NCI-H187 treated with DMSO at 0.1 percent for 48 hours (cell line): ENCODE measurements at regions not wholly inside any gene's neighbourhood (a gene's known extent, or its start where the extent isn't known, plus 50 kb on each side); places are given as distances from the start of the nearest gene placed in this dataset.

Experiments
- DNase-seq: peaks from one replicate; lab custom pipeline; 2025; lab: John Stamatoyannopoulos, UW

DNA sequence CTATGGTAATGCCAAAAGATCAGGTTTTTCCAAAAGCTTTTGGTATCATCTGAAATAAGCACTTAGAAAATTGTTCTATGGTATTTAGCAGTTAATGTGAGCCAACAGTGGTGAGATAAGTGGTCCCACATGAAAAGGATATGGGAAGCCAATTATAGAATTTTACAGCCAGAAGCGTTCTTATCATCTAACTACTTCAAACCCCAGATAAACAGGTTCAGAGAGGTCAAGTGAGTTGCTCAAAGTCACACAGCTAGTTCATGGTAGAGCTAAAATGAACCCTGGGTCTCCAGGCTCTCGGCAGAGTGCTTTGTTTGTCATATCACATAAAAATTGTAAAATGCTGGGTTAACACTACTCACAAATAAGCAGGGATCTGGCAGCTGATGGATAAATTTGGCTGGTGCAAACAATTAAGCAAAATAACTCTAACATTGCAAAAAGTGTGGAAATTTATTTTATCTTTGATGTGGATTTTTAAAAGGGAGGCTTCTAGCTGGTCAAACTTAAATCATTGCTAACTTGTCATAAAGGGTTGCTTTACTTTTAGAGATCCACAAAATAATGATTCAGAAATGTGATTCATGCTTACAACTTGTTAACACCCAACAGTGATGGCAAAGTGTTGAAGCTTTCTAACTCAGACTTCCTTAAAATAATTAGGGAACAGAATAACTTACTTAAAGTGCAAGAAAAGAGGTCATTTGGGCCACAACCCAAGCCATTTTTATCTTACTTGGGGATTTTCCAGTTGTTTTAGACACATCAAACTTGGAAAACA lies 202.8 kb upstream of the TBC1D5 start:
- no peak for DNase-seq

DNA sequence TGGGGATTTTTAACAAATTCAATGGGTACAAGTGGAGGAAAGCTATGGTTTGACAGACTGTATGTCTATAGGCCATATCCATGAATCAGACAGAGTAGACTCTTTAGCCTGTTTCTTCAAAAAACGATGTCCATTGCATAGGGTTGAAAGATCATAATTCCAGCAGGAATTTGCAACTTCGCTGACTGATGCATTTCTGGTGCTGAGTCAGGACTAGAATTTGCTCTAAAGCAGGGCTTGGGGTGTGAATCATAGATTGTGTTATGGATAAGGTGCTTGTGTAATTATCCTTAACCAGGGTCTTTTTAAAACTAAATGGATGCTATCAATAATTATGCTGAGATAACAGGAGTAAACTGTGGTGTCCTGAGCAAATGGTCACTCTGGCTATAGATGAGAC lies 200.4 kb upstream of the TBC1D5 start:
- no peak for DNase-seq

GRCh38 chr3:17941766-17942165 lies 199.3 kb upstream of the TBC1D5 start:
- no peak for DNase-seq

DNA sequence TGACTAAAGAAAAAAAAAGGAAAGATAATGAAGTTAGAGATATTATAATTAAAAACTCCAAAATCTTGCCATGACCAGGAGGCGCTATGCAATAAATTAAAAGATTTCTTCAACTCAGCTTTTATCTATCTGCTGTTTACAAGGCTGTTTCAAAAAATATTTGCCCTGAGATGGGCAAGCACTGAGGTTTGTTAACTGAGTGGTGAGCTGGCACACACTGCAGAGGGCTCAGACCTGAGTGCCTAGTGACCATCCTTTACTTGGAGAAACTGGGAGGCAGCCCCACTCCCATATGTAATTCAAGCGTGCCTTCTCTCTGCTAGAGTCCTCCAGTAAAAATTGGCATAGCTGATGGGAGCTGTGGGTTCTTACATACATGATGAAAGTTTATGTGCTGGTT lies 198.7 kb upstream of the TBC1D5 start:
- no peak for DNase-seq

- no peak for DNase-seq
These were observed 196.7 kb upstream of the TBC1D5 start for GRCh38 chr3:17939157-17939556.

DNA sequence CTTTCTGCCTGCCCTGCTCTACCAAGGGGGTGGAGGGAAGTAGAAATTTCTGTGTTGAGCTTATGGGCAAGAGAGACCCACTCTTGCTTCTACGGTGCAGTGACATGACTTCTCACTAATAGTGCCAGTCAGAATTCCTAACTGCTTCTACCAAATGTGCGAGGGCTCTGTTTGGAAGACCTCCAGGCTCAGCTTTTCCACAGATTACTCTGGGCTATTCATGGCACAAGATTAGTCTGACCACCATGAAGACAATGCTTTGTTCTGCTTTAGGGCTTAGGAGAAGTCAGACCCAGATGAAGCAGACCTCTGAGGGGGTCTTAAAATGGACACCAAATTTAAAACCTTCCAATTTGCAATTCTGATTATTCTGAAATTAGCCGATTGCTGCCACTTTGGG lies 195.9 kb upstream of the TBC1D5 start:
- no peak for DNase-seq

DNA sequence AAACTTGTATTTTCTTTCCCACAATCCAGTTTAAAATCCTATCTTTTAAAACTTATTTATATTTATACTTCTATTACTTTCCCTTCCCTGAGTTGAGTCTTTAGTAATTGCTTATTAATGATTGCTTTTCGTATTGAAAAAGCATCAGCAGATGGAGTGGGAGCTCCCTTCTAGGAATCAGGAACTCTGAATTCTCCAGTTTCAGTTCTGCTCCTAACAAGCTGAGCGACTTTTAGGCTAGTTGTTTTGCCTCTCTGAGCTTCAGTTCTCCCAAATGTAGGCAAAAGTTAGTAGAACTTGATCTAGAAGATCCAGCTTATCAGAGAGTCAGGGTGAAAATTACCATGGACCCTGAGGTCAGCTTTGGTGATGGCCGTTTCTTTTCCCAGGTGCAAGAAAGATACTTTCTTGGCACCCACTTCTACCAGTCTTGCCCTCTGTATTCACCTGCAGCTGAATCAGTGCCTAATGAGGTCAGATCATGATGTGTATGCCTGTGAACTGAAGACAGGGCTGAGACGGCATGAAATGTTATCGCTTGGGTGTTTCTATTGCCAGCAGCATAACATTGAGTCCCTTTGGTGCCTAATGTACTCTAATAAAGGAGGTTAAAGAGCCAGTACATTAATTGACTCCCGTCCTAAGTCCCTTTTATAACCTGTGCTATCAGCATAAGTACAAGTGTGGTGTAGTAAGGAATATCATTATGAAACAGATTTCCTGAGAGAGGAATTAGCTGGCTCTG lies 194.5 kb upstream of the TBC1D5 start:
- no peak for DNase-seq

DNA sequence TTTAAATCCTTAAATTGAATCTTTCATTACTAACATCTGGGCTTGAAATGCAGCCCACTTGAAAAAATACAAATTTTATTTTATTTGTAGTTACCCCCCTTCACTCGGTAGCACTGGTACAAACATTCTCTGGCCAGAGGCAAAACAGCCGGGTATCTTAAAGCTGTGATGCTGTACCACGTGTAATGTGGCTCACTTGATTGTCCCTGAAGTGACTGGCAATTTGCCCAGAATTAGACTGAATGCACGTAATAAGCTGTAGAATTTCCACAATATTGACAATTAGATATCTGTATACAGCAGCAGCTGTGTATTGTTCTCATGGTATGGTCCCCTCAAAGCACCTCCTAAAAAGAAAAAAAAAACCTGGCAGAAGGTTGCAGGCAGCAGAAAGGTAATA lies 192.8 kb upstream of the TBC1D5 start:
- no peak for DNase-seq

DNA sequence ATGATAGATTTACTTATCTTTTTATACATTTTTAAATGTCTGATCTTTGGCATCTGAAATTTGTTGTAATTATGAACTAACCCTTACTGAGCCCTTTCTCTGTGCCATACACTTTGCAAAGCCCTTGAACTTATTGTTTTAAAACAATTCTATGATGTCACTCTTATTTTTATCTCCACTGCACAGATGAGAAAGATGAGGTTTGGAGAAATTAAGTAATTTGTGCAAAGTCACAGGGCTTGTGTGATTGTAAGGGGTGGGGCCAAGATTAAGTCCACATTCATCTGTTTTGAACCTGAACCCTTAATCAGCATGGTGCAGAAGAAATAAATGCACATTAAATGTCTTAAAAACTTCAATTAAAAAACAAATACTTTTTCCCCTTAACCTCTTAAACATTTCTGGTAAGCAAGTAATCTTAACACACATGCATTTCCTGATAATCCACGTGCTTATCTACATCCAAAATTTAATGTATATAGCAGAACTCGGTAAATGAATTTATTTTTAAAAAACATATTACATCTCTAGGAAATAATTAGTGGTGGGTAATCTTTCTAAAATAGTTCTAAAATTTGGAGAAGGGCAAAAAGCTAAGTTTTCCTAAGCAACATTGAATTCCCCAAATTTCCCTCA lies 189.8 kb upstream of the TBC1D5 start:
- no peak for DNase-seq

- DNase-seq: no peak
These were observed 188.7 kb upstream of the TBC1D5 start for GRCh38 chr3:17931131-17931530.

- DNase-seq: no peak
These were observed 186.2 kb upstream of the TBC1D5 start for GRCh38 chr3:17928502-17929145.

- DNase-seq: no peak
These were observed 184.6 kb upstream of the TBC1D5 start for GRCh38 chr3:17927036-17927435.

GRCh38 chr3:17915341-17915740 lies 172.9 kb upstream of the TBC1D5 start:
- DNase-seq: no peak

GRCh38 chr3:17913359-17913758 lies 170.9 kb upstream of the TBC1D5 start:
- DNase-seq: no peak

GRCh38 chr3:17911986-17912760 lies 169.7 kb upstream of the TBC1D5 start:
- no peak for DNase-seq

GRCh38 chr3:17910922-17911321 lies 168.5 kb upstream of the TBC1D5 start:
- no peak for DNase-seq

GRCh38 chr3:17909714-17910113 lies 167.3 kb upstream of the TBC1D5 start:
- no peak for DNase-seq

- no peak for DNase-seq
These were observed 166.2 kb upstream of the TBC1D5 start for GRCh38 chr3:17908399-17909191.

GRCh38 chr3:17905996-17906395 lies 163.6 kb upstream of the TBC1D5 start:
- DNase-seq: no peak

DNA sequence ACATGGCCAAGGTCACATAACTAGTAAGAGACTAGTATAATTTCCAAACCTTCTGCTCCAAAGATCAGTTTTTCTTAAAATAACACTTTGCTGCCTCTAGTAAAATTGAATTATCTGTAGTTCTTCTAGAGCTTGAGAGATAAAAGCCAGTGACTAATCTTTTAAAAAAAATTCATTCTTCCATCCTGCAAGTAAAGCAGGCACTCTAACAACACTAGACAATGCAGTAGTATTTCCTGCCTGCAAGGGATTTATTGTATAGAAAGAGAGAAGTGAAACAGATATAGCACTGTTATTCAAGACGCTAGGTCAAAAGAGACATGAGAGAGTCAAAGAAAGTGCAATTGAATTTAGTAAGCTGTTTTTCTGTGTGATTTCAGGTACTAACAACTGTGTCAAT lies 159.5 kb upstream of the TBC1D5 start:
- DNase-seq: no peak

DNA sequence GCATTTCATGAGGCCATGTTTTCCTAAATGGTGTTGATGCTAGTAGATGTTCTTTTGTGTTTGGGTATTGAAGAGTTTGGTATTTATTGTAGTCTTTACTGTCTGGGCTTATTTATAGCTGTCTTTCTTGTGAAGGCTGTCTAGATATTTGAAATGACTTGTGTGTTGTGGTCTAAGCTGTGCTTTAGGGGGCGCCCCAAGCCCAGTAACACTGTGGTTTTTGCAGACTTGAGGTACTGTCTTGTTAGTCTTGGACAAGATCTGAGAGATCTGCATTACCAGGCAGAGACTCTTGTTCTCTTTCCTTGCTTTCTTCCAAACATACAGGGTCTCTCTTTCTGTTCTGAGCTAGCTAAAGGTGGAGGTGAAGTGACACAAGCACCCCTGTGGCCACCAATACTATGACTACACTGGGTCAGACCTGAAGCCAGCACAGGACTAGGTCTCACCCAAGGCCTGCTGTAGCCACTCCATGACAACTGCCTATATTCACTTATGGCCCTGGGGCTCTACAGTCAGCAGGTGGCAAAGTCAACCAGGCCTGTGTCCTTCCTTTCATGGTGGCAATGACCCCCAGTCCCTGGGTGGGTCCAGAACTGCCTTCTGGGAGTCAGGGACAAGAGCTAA lies 152.1 kb upstream of the TBC1D5 start:
- DNase-seq: no peak
